ENCODE measurements at regions not wholly inside any gene's neighbourhood (a gene's known extent, or its start where the extent isn't known, plus 50 kb on each side); places are given as distances from the start of the nearest gene placed in this dataset.

- DNase-seq, result no peak
Observed at GRCh38 chr12:125685915-125686314, 620.7 kb downstream of the AACS start.

DNA sequence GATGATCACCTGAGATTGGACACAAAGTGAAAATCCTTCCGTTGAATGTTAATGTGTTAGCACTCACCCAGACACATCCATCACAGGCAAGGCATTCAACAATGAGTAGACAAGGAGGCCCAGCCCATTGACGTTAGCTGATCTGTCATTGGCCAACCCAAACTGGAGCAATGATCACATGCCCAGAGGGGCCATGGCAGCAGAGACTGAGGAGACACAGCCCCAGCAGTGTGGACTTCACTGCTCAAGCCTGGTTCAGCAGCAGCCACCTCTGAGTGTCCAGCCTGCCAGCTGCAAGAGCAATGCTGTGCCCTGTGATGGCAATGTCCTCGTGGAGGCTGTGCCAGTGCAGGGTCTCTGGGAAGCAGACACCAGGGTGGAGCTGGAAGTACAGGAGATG lies 622.2 kb downstream of the AACS start:
- DNase-seq, result no peak

DNA sequence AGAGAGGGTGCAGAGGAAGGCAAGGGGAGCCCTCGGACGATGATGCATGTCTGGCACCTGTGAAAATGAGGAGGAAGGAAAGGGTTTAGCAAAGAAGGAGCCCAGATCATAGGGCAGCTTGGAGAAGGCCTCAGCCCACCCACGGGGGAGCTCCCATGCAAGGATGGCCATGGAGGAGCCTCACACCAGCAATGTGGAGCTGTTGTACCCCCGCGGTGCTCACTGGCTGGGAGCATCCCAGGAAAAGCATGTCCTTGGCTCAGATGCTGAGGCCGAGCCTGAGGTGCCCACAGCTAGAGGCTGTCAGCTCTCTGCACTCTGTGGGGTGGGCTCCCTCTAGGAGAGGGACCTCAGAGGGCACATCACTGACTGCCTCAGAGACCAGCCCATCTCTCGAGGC lies 622.6 kb downstream of the AACS start:
- DNase-seq, result no peak

GRCh38 chr12:125688223-125688622 lies 623.0 kb downstream of the AACS start:
- no peak for DNase-seq

GRCh38 chr12:125688881-125689280 lies 623.6 kb downstream of the AACS start:
- no peak for DNase-seq

DNA sequence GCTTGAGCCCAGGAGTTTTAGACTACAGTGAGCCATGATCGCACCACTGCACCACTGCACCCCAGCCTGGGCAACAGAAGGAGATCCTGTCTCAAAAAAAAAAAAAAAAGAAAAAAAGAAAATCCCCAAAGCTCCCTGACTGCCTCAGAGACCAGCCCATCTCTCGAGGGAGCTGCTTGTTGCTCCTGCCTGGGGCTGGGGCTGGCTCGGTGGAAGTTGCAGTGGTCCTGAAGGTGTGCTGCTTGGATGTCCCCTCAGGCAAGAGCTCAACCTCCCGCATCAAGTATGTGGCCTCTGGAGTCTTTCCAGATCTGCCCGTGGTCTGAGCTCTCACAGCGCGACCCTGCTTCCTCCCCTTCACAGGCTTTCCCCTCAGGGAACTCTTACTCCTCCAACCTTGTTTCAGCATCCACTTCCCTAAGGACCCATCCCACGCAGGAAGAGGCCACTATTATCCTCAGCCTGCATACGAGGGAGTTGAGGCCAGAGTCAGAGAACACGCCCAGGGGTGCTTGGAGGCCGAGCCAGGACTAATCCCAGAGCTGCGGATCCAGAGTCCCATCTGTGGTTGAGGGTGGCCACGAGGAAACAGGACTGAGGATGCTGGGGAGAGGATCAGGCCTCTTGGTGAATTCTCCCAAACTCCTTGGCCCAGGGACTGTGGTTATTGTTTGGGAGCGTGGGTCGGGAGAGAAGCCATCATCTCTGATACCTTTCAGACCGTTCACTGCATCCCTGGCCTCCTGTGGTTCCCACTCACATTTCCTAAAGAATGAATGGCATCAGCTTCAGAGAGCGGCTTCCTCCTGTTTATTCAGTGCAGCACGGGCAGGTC lies 624.6 kb downstream of the AACS start:
- DNase-seq, result no peak

GRCh38 chr12:125690841-125691240 lies 625.6 kb downstream of the AACS start:
- no peak for DNase-seq

GRCh38 chr12:125696054-125696453 lies 630.8 kb downstream of the AACS start:
- DNase-seq, result no peak

GRCh38 chr12:125704803-125705202 lies 639.6 kb downstream of the AACS start:
- DNase-seq, result no peak

GRCh38 chr12:125720961-125721360 lies 655.7 kb downstream of the AACS start:
- no peak for DNase-seq

GRCh38 chr12:125734137-125734536 lies 668.9 kb downstream of the AACS start:
- DNase-seq, result no peak

- DNase-seq, result no peak
Observed at GRCh38 chr12:125738211-125738610, 673.0 kb downstream of the AACS start.

DNA sequence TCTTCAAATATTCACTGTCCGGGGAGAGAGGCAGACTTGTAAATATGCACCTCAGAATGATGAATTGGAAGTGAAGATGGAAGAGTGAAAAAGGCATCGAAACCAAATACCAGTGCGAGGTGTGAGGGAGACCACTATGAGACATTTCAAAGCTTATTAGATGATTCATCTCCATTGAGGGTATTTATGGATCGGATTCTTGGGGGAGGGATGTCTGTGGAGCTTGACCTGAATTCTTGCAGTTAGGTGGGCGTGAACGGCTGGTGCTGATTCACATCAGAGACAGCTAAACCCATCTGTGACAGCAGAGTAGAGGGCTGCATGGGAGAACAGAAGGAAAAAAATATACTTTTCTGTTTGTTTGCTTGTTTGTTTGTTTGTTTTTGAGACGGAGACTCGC lies 677.2 kb downstream of the AACS start:
- no peak for DNase-seq

DNA sequence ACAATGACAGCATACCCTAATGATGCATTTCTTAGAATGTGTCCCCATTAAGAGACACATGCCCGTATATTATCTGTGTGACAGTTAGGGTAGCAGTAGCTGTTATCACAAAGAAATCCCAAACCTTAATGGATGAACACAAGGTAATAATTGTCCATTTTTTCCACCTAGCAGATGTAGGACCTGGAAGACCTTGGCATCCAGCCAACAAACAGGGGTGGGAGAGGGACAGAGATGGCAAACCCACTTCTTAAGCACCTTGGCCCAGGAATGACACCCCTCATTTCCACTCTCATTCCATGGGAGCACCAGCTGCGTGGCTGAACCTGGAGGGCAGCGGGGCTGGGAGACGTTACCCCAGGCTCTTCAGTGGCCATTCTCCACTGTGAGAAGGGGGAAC lies 679.0 kb downstream of the AACS start:
- no peak for DNase-seq

GRCh38 chr12:125755512-125755911 lies 690.3 kb downstream of the AACS start:
- DNase-seq, result no peak

- DNase-seq, result no peak
Observed at GRCh38 chr12:125766091-125766490, 700.9 kb downstream of the AACS start.

- no peak for DNase-seq
Observed at GRCh38 chr12:125772403-125772802, 707.2 kb downstream of the AACS start.

DNA sequence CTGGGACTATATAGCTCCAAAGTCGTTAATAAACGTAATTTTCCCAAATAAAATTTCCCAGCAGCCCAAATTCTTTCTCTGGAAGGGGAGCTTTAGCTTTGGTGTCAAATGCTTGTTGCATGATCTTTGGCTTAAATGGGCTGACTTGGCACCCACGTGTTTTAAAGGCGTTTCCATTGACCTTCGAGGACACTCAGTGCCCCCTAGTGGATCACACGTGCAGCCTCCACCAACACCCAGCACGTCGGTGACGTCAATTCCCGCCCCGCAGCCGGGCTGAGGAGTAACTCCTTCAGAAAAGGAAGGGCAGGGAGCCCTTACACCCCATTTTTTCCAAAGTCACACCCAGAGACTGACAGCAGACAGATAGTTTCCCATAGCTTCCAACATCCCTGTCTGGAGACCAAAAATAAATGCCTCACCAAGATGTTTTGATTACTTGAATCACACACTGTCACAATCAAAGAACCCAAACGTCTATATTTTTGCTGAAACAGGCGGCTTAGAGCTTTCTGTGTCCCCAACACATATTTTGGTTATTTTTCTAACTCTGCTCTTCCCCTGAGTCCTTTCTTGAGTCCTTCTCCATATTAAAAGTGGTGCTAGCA lies 707.9 kb downstream of the AACS start:
- DNase-seq, result no peak

DNA sequence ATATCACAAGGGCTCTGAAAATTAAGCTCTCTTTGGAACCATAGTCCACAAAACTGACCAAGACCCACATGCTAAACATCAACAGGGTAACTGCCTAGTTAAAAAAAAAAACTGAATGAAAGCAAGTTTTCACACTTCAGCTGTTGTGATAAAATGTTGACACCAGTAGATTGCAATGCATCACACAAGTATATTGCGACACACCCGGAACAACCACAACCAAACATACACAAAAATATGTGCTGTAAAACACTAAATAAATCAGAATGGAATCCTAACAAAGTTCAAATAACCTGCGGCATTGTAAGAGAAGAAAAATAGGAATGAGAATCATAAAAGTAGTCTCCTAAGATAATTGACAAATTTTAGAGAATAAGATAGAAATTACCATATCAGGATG lies 710.3 kb downstream of the AACS start:
- DNase-seq, result no peak

DNA sequence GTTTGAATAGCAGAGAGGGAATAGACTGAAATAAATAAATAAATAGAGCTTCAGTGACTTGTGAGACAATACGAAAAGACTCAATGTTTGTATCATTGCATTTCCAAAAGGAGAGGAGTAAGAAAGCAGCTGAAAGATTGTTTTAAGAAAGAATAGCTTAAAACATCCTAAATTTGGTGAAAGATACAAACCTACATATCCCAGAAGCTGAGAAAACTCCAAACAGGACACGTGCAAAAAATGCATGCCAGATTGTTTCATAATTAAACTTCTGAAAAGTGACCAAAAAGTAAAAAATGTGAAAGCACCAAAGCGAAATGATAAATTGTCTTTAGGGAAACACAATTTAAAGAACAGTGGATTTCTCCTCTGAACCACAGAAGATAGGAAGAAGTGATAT lies 711.0 kb downstream of the AACS start:
- DNase-seq, result no peak

DNA sequence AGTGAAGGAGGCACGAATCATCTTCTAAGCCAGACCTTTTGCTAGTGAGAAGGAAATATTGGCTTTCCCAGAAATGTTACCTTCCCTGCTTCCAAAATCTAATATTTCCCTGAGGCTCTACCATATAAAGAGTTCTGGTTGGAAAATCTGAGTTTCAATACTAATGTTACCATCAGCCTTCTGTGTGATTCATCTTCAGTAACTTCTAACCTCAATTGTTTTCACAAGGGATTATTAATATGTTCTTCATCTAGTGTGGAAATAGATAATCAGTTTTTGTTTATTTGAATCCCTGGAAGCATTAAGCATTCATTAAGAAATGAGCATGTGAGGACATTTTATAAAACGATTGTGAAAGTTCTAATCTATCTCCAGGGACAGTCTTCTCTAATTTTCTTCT lies 720.9 kb downstream of the AACS start:
- no peak for DNase-seq

DNA sequence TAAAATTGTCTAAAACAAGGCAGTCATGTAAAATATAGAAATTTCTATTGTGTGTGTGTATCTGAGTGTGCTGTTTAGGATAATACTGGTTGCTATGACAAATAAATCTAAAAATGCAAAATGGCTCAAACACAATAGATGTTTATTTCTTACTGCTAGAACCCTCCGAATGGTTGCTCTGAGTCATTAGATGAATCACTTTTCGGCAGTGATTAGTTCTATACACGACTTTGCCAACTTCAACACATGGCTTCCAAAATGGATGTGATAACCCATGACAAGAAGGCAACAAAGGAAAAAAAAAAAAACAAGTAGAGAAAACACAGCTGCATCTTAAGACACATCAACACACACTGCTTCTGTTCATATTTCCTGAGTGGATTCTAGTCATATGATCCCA lies 729.2 kb downstream of the AACS start:
- DNase-seq, result no peak

GRCh38 chr12:125797421-125798175 lies 732.4 kb downstream of the AACS start:
- no peak for DNase-seq

- no peak for DNase-seq
Observed at GRCh38 chr12:125804660-125805059, 739.4 kb downstream of the AACS start.

All from CD4-positive, alpha-beta T cell treated with Interleukin-4 for 4 hours (primary cell).